ENCODE measurements at regions not wholly inside any gene's neighbourhood (a gene's known extent, or its start where the extent isn't known, plus 50 kb on each side); places are given as distances from the start of the nearest gene placed in this dataset.

GRCh38 chr2:46246790-46247189 lies 50.4 kb upstream of the EPAS1 start:
- DNase-seq (no peak), ATAC-seq (no peak)
- Histone ChIP-seq H3K36me3 (no peaks in the 10 kb centered on the region), H3K27me3 (no peaks in the 10 kb centered on the region), H3K4me1 (peaks cover 0 to 6% of the 10 kb centered on the region in 2 donors), H3K9me3 (peaks cover 0 to 4% (median 0%) of the 10 kb centered on the region in 3 donors), H3K27ac (no peak overlapping the region), H3K4me3 (no peak overlapping the region)
- intact Hi-C loops (cut with DNase I; ENCODE audit: low total_unique reads) (no loop called here), in situ Hi-C loops (cut with MboI; ENCODE audit: low sequenced_read_pairs in 4 of 4) (loop anchor here in 1 of 4 donors (25.0 kb wide), 1 partner anchor 116 kb away; no protein-coding TSS in a partner anchor)
- TF ChIP-seq CTCF (IDR thresholded peaks at IDR 0.05 in 4 of 5, conservative IDR thresholded peaks at IDR 0.05 in 1 of 5) (no peak), POLR2A (IDR thresholded peaks at IDR 0.05) (no peak)
